ENCODE measurements at regions not wholly inside any gene's neighbourhood (a gene's known extent, or its start where the extent isn't known, plus 50 kb on each side); places are given as distances from the start of the nearest gene placed in this dataset.

DNA sequence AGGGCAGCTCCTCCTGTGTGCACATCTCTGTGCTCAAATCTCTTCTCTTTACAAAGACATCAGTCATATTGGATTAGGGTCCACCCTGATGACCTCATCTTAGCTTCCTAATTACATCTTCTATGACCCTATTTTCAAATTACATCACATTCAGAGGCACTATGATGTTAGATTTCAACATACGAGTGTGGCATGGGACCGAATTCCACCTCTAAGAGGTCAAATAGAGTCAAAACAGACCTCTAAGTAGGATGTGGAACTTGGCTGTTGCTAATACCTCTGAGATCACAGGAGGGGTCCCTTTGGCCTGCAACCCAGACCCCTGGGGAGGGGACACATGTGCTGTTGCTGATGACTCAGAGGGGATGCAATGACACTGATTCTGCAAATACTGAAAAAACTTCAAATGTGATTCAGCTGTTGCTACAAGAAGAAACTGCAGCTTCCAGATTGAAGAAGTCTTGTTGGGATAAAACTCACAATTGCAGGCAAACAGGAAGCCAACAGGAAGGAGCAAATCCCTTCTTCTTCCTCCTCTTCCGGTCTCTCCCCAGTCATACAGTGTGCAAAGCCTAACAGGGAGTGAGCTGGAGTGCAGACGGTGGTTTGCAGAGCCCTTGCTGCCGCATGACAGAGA, 216.2 kb downstream of the MYLK4 start:
- peak in 1 of 2 donors; percentile 55 for DNase-seq

GRCh38 chr6:2531426-2532215, 219.1 kb downstream of the MYLK4 start:
- DNase-seq, result no peak

GRCh38 chr6:2529211-2529719, 221.5 kb downstream of the MYLK4 start:
- no peak for DNase-seq

DNA sequence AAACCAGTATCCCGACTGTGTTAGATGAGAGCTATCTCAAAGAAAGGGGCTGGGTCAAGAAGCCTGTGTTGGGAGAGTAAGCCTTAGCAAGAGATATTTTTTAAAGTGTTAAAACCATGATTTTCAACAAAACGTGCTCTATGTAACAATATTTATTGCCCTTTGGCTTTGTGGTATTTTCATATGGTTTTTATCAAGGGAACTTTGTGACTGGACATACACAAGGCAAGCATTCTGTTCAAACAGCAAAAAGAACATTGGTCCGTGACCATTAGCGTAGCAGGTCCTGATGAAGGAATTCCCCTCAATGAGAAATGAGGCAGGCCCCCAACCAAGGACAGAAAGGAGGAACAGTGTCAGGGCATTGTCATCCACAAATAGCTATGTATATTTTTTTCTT, 222.6 kb downstream of the MYLK4 start:
- no peak for DNase-seq

DNA sequence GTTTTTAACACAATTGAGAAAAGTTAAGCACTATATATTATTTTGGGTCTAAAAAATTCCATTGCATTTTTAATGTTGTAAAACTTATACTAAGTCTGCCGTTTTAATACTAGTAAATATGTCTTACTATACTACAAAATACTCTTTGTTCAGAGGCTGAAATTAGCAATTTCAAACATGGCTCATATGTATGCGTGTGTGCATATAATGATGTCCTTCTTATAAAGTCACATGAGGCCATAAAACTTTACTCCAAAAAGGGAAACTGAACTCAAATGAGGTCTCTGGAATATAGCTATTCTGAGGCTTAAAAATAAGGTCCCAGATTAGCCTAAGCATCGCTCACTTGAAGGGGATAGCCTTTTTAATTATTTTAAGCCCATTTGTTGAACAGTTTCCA, 224.0 kb downstream of the MYLK4 start:
- no peak for DNase-seq

DNA sequence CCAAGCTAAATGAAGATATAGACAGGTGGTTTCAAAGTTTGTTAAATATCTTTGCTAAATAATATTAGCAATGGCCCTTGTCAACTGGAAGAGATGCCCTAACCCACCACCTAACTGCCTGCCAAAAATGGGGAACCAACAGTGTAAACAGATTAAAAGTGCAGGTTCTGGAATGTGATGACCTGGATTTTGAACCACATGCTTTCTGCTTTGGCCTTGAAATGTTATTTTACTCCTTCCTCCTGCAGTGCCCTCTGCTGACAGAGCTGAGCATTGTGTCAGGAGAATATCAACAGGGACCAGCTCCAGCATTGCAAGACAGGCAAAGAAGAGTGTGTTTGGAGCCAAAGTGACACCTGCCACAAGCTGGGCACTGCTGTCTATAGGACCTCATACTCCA, 226.6 kb downstream of the MYLK4 start:
- no peak for DNase-seq

DNA sequence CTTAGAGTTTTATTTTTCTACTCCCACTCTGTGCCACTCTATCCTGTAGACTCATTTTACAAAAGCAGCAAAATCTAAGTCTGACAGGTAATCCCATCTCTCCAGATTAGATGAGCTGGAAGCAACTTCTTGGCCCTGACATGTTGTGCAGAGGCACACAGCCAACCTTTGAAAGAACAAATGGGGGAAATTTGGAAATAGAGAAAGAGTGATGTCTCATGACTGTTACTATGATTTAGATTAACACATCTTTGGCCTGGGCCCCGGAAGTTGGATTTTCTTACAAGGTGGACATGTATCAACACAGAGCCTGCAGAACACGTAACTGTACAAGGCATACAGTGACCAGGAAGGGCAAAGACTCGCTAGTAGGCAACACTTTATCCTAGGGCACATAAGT, 227.7 kb downstream of the MYLK4 start:
- no peak for DNase-seq

- peak in 1 of 2 donors; percentile 56 for DNase-seq
These were observed 228.2 kb downstream of the MYLK4 start for GRCh38 chr6:2522521-2522920.

DNA sequence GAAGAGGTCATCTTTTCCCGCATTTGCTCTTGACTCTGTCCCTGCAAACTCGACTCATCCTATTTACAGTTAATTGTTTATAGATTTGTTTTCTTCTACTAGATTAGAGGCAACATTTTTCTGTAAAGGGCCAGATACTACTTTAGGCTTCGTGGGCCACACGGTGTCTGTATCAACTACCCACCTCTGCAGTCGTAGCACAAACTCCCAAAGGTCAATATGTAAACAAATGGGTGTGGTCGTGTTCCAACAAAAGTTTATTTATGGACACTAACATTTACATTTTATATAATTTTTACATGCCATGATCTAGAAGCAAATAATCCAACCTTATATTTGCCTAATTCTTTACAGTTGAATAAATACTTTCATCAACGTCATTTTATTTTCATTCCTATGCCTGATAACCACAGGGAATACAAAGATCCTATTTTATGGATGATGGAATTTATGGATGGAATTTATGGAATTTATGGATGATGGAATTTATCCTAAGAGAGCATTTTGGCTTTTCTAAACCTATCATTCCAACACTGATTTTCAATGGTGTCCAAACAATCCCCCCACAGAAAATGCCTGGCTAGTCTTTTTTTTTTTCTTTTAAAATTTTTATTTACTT, 232.8 kb downstream of the MYLK4 start:
- no peak for DNase-seq

GRCh38 chr6:2517401-2517800, 233.3 kb downstream of the MYLK4 start:
- DNase-seq, result no peak

GRCh38 chr6:2516059-2516458, 234.7 kb downstream of the MYLK4 start:
- no peak for DNase-seq

DNA sequence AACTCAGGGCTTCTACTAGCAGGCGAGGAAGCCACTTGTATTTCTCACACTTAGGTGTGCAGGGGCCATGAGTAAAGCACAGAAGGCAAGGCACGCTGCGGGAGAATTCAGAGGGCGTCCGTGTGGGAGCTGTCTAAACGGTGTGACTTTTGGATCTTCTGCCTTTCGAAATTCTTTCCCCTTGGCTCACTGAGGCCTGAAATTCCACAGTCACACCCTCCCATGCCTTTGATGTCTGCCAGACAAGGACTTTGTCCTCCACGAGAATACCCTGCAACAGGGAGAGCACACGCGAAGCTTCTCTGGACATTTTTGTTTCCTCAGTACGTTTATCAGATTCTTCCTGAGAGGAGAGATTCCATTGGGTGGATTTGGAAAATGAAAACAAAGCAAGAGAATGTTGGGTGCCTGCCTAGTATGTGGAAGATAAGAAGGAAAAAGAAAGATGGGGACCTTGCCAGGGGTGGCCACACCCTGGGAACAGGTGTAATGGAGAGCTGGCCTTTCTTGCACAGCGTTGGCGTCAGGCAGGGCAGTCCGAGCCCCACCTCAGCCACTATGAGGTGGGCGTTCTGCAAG, 235.7 kb downstream of the MYLK4 start:
- DNase-seq, result no peak

DNA sequence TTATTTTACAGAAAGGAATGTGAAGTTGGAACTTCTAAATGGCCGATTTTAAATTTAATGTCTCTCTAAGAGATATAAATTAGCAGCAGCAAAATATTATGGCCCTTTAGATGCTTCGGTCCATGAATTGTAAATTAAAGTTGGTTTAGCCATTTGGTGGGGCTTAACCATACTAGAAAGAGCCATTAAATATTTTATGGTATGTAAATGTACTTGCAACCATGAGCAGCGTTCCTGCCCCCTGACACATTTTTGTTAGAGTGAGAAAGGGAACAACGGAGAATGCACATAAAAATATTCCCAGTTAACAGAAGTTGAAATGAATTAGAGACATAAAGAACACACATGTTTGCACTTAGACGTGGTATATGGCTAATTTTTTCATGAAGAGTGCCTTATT, 237.9 kb downstream of the MYLK4 start:
- DNase-seq, result no peak

GRCh38 chr6:2510316-2510715, 240.4 kb downstream of the MYLK4 start:
- DNase-seq, result no peak

DNA sequence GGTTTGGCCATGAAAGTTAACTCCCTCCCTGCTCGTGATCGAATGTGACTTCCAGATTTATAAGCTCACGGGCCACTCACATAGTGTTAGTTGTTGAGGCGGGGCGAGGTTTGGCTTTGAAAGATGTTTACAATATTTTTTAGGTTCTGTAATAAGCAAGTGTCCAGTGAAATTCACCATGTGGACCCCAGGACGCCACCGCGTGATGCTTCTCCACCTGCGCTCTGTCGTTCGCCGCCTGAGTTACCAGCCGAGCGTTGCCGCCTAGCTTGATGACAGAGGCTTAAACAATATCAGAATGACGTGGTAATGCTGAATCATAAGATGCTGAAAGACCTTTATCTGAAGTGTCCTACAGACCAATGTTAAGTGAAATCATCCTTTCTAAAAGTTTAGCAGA, 241.0 kb downstream of the MYLK4 start:
- DNase-seq, result no peak

GRCh38 chr6:2508071-2508470, 242.7 kb downstream of the MYLK4 start:
- DNase-seq, result no peak

- DNase-seq, result no peak
These were observed 243.1 kb downstream of the MYLK4 start for GRCh38 chr6:2507521-2508037.

GRCh38 chr6:2507016-2507415, 243.7 kb downstream of the MYLK4 start:
- DNase-seq, result no peak

- no peak for DNase-seq
These were observed 245.1 kb downstream of the MYLK4 start for GRCh38 chr6:2505624-2506023.

DNA sequence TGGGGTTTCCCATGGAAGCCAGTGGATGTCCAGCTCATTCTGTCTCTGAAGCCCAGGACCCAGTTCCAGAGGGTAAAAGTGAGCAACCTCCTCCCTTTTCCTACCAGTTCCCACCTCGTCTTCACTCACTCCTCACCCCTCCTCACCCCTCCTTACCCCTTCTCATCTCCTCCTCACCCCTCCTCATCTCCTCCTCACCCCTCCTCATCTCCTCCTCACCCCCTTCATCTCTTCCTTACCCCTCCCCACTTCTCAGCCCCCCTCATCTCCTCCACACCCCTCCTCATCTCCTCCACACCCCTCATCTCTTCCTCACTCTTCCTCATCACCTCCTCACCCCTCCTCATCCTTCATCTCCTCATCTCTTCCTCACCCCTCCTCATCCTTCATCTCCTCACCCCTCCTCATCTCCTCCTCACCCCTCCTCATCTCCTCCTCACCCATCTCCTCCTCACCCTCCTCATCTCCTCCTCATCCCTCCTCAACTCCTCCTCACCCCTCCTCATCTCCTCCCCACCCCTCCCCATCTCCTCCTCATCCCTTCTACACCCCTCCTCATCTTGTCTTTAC, 246.1 kb downstream of the MYLK4 start:
- DNase-seq, result no peak

DNA sequence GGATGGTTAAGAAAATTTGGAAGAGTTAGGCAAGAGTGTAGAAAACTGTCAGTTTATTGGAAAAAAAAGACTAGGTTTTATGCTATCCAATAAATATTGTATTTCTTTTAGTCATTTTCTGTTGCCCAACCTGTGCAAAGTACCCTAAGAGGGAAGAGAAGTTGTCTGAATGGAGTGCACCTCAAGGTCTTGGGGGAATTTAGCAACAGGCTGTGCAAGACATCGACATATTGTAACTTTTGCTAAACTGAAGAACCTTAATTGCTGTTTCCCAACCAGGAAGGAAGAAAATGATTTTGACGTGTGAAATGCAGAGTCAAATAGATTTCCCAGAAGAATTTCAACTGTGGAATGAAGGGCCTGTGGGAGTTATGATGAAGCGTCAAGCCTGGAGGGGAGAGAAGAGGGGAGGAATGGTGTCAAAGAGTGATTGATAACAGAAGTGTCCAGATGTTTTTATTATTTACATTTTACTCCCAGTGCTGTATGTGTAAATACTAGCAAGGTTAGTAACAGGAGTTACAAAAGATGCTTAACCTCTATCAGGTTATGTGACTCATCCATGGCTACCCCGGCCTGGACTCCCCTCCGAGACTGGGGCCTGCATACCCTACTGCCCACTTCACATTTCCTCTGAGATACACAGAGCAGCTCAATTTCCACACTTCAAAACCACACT, 246.8 kb downstream of the MYLK4 start:
- DNase-seq, result no peak

DNA sequence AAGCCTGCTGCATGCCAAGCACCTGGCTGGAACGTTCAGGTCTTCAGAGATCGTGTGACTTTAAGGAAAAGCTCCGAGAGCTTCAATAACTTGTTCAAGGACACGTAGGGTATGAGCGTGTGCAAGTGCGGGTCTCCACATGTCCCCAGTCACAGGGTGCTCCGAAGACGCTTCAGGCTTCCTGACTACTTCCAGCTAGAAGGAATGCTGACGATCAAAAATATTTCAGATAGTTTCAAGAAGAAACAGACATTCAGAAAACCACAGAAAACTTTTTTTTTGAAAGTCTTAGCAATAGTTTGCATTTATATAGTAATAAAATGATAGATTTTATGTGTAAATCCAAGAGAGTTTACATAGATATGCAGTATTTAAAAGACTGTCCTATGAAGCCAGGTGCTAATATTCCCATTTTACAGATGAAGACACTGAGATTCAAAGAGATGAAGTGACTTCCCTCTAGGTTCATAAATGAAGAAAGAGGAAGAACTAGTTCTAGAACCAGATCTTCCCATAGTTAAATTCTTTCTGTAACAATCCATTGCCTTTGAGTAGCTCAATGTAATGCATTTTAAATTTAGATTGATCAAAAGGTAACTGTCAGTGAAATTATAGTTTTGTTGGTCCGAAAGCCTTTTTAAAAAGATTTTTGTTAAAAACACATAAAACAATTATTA, 247.6 kb downstream of the MYLK4 start:
- no peak for DNase-seq

Measured in bone marrow (tissue), 2 donors.